Endothelial cell of umbilical vein (primary cell): ENCODE measurements at regions not wholly inside any gene's neighbourhood (a gene's known extent, or its start where the extent isn't known, plus 50 kb on each side); places are given as distances from the start of the nearest gene placed in this dataset.

Experiments used
- BruUV-seq: library from RNA; stranded (reverse); fragments of 400-500 nt; replicated peaks from 2 replicates; lab custom pipeline; 2021; lab: Mats Ljungman, UMichigan
- CTCF ChIA-PET: fragments of 300-600, 350-600 bp; sonication (Branson Sonifier 250); formaldehyde crosslinking; loops from one replicate; lab custom pipeline; 2021; ENCODE audit warnings: antibody characterized with exemption, inconsistent platforms; lab: Charles Lee
- POLR2A ChIA-PET: fragments of 300-600, 350-600 bp; sonication (Branson Sonifier 250); formaldehyde crosslinking; loops from one replicate; lab custom pipeline; 2021; ENCODE audit warnings: antibody characterized with exemption, inconsistent platforms; lab: Charles Lee
- DNase-seq: peaks from one replicate; pipeline ENCODE4 v3.0.0-alpha.2; 2011; ENCODE audit warnings: low read depth, low spot score
- FAIRE-seq: peaks from 2 replicates; lab custom pipeline; 2011; peaks lifted over from hg19 to GRCh38; lab: Jason Lieb, UNC
- H2AFZ ChIP-seq: 2 replicates; pipeline ENCODE4 v1.6.0; 2012; ENCODE audit warnings: low read depth, low read length, control low read depth, inconsistent platforms
- H3K27ac ChIP-seq: 2 replicates; pipeline ENCODE4 v1.5.1; 2011; ENCODE audit warnings: low read depth, mild to moderate bottlenecking, control low read depth, low read length, moderate library complexity; ENCODE audit not compliant: insufficient read depth
- H3K27me3 ChIP-seq, 2 experiments: 2 replicates each; pipeline versions ENCODE4 v1.6.0 to v1.6.1; 2011; ENCODE audit warnings: low read length in 2 of 2, mixed read lengths in 1 of 2; ENCODE audit not compliant: control insufficient read depth in 2 of 2, insufficient read depth in 2 of 2
- H3K36me3 ChIP-seq, 2 experiments: 2 replicates in 1 of 2; 3 replicates in 1 of 2; pipeline ENCODE4 v1.5.1; 2011; ENCODE audit warnings: low read length in 2 of 2, mild to moderate bottlenecking in 1 of 2, moderate library complexity in 1 of 2; ENCODE audit not compliant: control insufficient read depth in 2 of 2, insufficient read depth in 2 of 2; ENCODE audit errors: extremely low read depth in 1 of 2
- H3K4me1 ChIP-seq: 3 replicates; pipeline ENCODE4 v1.5.1; 2011; ENCODE audit warnings: mild to moderate bottlenecking, low read length; ENCODE audit not compliant: control insufficient read depth, insufficient read depth; ENCODE audit errors: extremely low read depth
- H3K4me2 ChIP-seq: 2 replicates; pipeline ENCODE4 v1.6.1; 2011; ENCODE audit warnings: low read length, control low read depth, mixed read lengths; ENCODE audit not compliant: insufficient read depth
- H3K4me3 ChIP-seq, 3 experiments: fragments of 200-600 bp in 1 of 3; sonication (generic), shearing (Covaris generic) in 1 of 3; replicated peaks in 1 of 3; 2 replicates each; pipeline ENCODE4 v1.5.1; 2011 to 2016; ENCODE audit warnings: control low read depth in 3 of 3, low read length in 3 of 3, mild to moderate bottlenecking in 2 of 3, inconsistent platforms in 1 of 3, low read depth in 1 of 3, moderate library complexity in 1 of 3; ENCODE audit not compliant: insufficient read depth in 1 of 3
- H3K79me2 ChIP-seq: 2 replicates; pipeline ENCODE4 v1.6.0; 2012; ENCODE audit warnings: low read length, inconsistent platforms; ENCODE audit not compliant: control insufficient read depth, insufficient read depth
- H3K9ac ChIP-seq: replicated peaks from 2 replicates; pipeline ENCODE3; 2011; ENCODE audit warnings: low read length, control low read depth; ENCODE audit not compliant: insufficient read depth; ENCODE audit errors: extremely low read depth
- H3K9me1 ChIP-seq: replicated peaks from 3 replicates; pipeline ENCODE4 v1.6.0; 2011; ENCODE audit warnings: mild to moderate bottlenecking, low read length; ENCODE audit not compliant: control insufficient read depth, insufficient read depth; ENCODE audit errors: extremely low read depth
- H3K9me3 ChIP-seq: replicated peaks from 2 replicates; pipeline ENCODE4 v1.5.1; 2012; ENCODE audit warnings: low read length, inconsistent platforms; ENCODE audit not compliant: control insufficient read depth, insufficient read depth
- H4K20me1 ChIP-seq: replicated peaks from 2 replicates; pipeline ENCODE3; 2011; ENCODE audit warnings: mild to moderate bottlenecking, low read length; ENCODE audit not compliant: control insufficient read depth, insufficient read depth; ENCODE audit errors: extremely low read depth
- EZH2 ChIP-seq: IDR thresholded peaks from 2 replicates; pipeline ENCODE4 v1.6.1; 2012; ENCODE audit warnings: borderline replicate concordance, low read depth, mild to moderate bottlenecking, moderate library complexity, low read length, inconsistent platforms; ENCODE audit not compliant: severe bottlenecking
- FOS ChIP-seq: IDR thresholded peaks from 2 replicates; pipeline ENCODE4 v1.6.1; 2011; ENCODE audit warnings: mild to moderate bottlenecking, low read length, moderate library complexity, borderline replicate concordance; ENCODE audit not compliant: insufficient read depth
- GATA2 ChIP-seq: IDR thresholded peaks from 2 replicates; pipeline ENCODE4 v1.7.0; 2011; ENCODE audit warnings: low read depth, mild to moderate bottlenecking, moderate library complexity, mixed read lengths, low read length; ENCODE audit not compliant: insufficient read length, insufficient read depth
- JUN ChIP-seq: IDR thresholded peaks from 2 replicates; pipeline ENCODE4 v1.6.1; 2011; ENCODE audit warnings: borderline replicate concordance, low read depth; ENCODE audit not compliant: insufficient read length, insufficient read depth
- MYC ChIP-seq: IDR thresholded peaks from one replicate; pipeline ENCODE4 v1.6.1; 2011; ENCODE audit warnings: mild to moderate bottlenecking, low read depth, low read length
- POLR2A ChIP-seq: IDR thresholded peaks from 2 replicates; pipeline ENCODE4 v1.6.1; 2012; ENCODE audit warnings: low read depth, mild to moderate bottlenecking, control low read depth, low read length
- POLR2AphosphoS5 ChIP-seq: IDR thresholded peaks from 2 replicates; pipeline ENCODE4 v1.6.1; 2012; ENCODE audit warnings: low read depth, mild to moderate bottlenecking, control low read depth, low read length, moderate library complexity; ENCODE audit not compliant: insufficient read depth
- dilution Hi-C: fragments of 300-500 bp; cut with MboI; formaldehyde crosslinking; loops from one replicate; pipeline ENCODE4 v1.15.0; 2019; ENCODE audit warnings: low sequenced_read_pairs; ENCODE audit not compliant: extremely low pct_ligation_motif_present
- intact Hi-C: fragments of 100-400 bp; cut with micrococcal nuclease; formaldehyde crosslinking; loops from one replicate; pipeline ENCODE4 v1.10.0; 2022
- TF ChIP-seq, protein P1 (sequence below): IDR thresholded peaks from 2 replicates; pipeline ENCODE4 v1.6.1; 2011; ENCODE audit not compliant: insufficient read depth, insufficient read length
- TF ChIP-seq, protein P2 (sequence below), 2 donors: IDR thresholded peaks; 1 replicate in 1 of 2; 2 replicates in 1 of 2; pipeline ENCODE4 v1.5.1; 2011; ENCODE audit warnings: low read length in 2 of 2, mild to moderate bottlenecking in 2 of 2, moderate library complexity in 2 of 2, control low read depth in 1 of 2, inconsistent platforms in 1 of 2, low read depth in 1 of 2; ENCODE audit not compliant: insufficient read depth in 1 of 2; ENCODE audit errors: extremely low read depth in 1 of 2

- POLR2A ChIA-PET: no interaction called here
- CTCF ChIA-PET: no interaction called here
- no peak for FAIRE-seq
These were observed 166.2 kb upstream of the CHD6 start for GRCh38 chr20:41784209-41784958.

More at GRCh38 chr20:41784209-41784958, 166.2 kb upstream of the CHD6 start:
- H3K4me1 ChIP-seq: no peaks in the 10 kb centered on the region
- no peak overlapping the region for H2AFZ ChIP-seq
- no peaks in the 10 kb centered on the region for H3K9me3 ChIP-seq
- intact Hi-C loops: no loop called here
- no peak overlapping the region for H3K9ac ChIP-seq
- no peak for DNase-seq
- BruUV-seq: no TSS peak
- no peaks in the 10 kb centered on the region for H3K9me1 ChIP-seq
- dilution Hi-C loops: no loop called here
- no peak overlapping the region for H3K4me3 ChIP-seq
- H3K4me2 ChIP-seq: no peak overlapping the region
- H3K79me2 ChIP-seq: no peaks in the 10 kb centered on the region
- H3K36me3 ChIP-seq: no peaks in the 10 kb centered on the region
- H4K20me1 ChIP-seq: no peaks in the 10 kb centered on the region
- H3K27me3 ChIP-seq: no peaks in the 10 kb centered on the region
- TF ChIP-seq GATA2: no peak
- no peak for TF ChIP-seq MYC
- TF ChIP-seq POLR2AphosphoS5: no peak
- TF ChIP-seq, protein P1, sequence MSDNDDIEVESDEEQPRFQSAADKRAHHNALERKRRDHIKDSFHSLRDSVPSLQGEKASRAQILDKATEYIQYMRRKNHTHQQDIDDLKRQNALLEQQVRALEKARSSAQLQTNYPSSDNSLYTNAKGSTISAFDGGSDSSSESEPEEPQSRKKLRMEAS: no peak
- TF ChIP-seq JUN: no peak
- no peak for TF ChIP-seq FOS
- TF ChIP-seq EZH2: no peak
- TF ChIP-seq POLR2A: no peak
- TF ChIP-seq, protein P2, sequence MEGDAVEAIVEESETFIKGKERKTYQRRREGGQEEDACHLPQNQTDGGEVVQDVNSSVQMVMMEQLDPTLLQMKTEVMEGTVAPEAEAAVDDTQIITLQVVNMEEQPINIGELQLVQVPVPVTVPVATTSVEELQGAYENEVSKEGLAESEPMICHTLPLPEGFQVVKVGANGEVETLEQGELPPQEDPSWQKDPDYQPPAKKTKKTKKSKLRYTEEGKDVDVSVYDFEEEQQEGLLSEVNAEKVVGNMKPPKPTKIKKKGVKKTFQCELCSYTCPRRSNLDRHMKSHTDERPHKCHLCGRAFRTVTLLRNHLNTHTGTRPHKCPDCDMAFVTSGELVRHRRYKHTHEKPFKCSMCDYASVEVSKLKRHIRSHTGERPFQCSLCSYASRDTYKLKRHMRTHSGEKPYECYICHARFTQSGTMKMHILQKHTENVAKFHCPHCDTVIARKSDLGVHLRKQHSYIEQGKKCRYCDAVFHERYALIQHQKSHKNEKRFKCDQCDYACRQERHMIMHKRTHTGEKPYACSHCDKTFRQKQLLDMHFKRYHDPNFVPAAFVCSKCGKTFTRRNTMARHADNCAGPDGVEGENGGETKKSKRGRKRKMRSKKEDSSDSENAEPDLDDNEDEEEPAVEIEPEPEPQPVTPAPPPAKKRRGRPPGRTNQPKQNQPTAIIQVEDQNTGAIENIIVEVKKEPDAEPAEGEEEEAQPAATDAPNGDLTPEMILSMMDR (IDR thresholded peaks at IDR 0.05; ENCODE audit: extremely low read depth in 1 of 2, insufficient read depth in 1 of 2, low read depth in 1 of 2, low read length in 2 of 2): no peak
- no peak overlapping the region for H3K27ac ChIP-seq
